ENCODE measurements at regions not wholly inside any gene's neighbourhood (a gene's known extent, or its start where the extent isn't known, plus 50 kb on each side); places are given as distances from the start of the nearest gene placed in this dataset.

- DNase-seq, result no peak
These were observed 422.4 kb upstream of the ATP11B start for GRCh38 chr3:182370949-182371348.

GRCh38 chr3:182375916-182376315 is 417.4 kb upstream of the ATP11B start:
- no peak for DNase-seq

GRCh38 chr3:182382112-182382857 is 411.0 kb upstream of the ATP11B start:
- no peak for DNase-seq

GRCh38 chr3:182384221-182384620 is 409.1 kb upstream of the ATP11B start:
- no peak for DNase-seq

GRCh38 chr3:182385356-182385755 is 407.9 kb upstream of the ATP11B start:
- no peak for DNase-seq

- no peak for DNase-seq
These were observed 404.8 kb upstream of the ATP11B start for GRCh38 chr3:182388506-182388905.

- no peak for DNase-seq
These were observed 404.1 kb upstream of the ATP11B start for GRCh38 chr3:182389071-182389815.

- DNase-seq, result no peak
These were observed 402.9 kb upstream of the ATP11B start for GRCh38 chr3:182390421-182390820.

- no peak for DNase-seq
These were observed 400.9 kb upstream of the ATP11B start for GRCh38 chr3:182392182-182392937.

GRCh38 chr3:182393151-182393550 is 400.2 kb upstream of the ATP11B start:
- DNase-seq, result no peak

GRCh38 chr3:182393830-182394367 is 399.4 kb upstream of the ATP11B start:
- DNase-seq, result no peak

- no peak for DNase-seq
These were observed 396.1 kb upstream of the ATP11B start for GRCh38 chr3:182397164-182397563.

- DNase-seq, result no peak
These were observed 393.1 kb upstream of the ATP11B start for GRCh38 chr3:182399978-182400737.

GRCh38 chr3:182400838-182401237 is 392.5 kb upstream of the ATP11B start:
- DNase-seq, result no peak

GRCh38 chr3:182404031-182404430 is 389.3 kb upstream of the ATP11B start:
- DNase-seq, result no peak

- DNase-seq, result no peak
These were observed 387.5 kb upstream of the ATP11B start for GRCh38 chr3:182405759-182406158.

- no peak for DNase-seq
These were observed 386.5 kb upstream of the ATP11B start for GRCh38 chr3:182406786-182407185.

- DNase-seq, result no peak
These were observed 383.3 kb upstream of the ATP11B start for GRCh38 chr3:182410051-182410450.

GRCh38 chr3:182412066-182412465 is 381.2 kb upstream of the ATP11B start:
- no peak for DNase-seq

- no peak for DNase-seq
These were observed 380.2 kb upstream of the ATP11B start for GRCh38 chr3:182413061-182413460.

- no peak for DNase-seq
These were observed 379.6 kb upstream of the ATP11B start for GRCh38 chr3:182413682-182414081.

GRCh38 chr3:182414586-182414985 is 378.7 kb upstream of the ATP11B start:
- no peak for DNase-seq

GRCh38 chr3:182420741-182421140 is 372.6 kb upstream of the ATP11B start:
- no peak for DNase-seq
